Upper lobe of left lung (tissue), 4 donors: ENCODE measurements at regions not wholly inside any gene's neighbourhood (a gene's known extent, or its start where the extent isn't known, plus 50 kb on each side); places are given as distances from the start of the nearest gene placed in this dataset.

Experiments used
- EP300 ChIP-seq, 4 donors: sonication (generic); formaldehyde crosslinking; IDR thresholded peaks; one replicate each; pipeline ENCODE4 v1.5.1; 2017; ENCODE audit warnings: antibody characterized with exemption in 4 of 4, control low read depth in 2 of 4
- POLR2A ChIP-seq, 4 donors: fragments of 450-650 bp; IDR thresholded peaks; one replicate each; pipeline ENCODE4 v1.5.1; 2016 to 2017; ENCODE audit warnings: antibody characterized with exemption in 4 of 4, mild to moderate bottlenecking in 2 of 4
- POLR2AphosphoS5 ChIP-seq, 2 donors: sonication (generic); formaldehyde crosslinking; IDR thresholded peaks; one replicate each; pipeline ENCODE4 v1.5.1; 2017; ENCODE audit warnings: antibody characterized with exemption in 2 of 2
- TF ChIP-seq, protein P1 (sequence below), 6 experiments: fragments of 450-650 bp in 4 of 6; fragments of 200-600 bp in 2 of 6; sonication (generic) in 2 of 6; IDR thresholded peaks; one replicate each; pipeline ENCODE4 v1.5.1; 2016 to 2019; ENCODE audit warnings: antibody characterized with exemption in 6 of 6

DNA sequence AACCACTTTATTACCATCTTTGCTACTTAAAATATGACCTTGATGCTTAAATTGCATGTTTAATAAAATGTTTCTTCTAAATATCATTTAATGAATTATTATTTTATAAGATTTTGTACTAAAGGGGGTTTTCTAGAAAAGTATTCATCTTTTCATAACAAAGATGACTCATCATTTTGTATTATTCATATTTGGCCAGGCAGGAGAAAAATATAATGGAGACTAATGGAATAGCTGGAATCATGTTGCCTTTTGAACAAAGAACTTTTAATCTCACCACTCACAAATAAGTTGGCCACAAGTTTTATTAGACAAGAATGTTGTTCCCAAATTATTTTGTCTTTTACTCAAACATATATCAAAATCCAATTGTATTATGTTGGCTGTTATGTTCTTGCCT is 882.4 kb downstream of the DSC3 start:
- TF ChIP-seq POLR2A (IDR thresholded peaks at IDR 0.05) (no peak), EP300 (IDR thresholded peaks at IDR 0.05) (no peak), POLR2AphosphoS5 (IDR thresholded peaks at IDR 0.05) (no peak)
- TF ChIP-seq, protein P1, sequence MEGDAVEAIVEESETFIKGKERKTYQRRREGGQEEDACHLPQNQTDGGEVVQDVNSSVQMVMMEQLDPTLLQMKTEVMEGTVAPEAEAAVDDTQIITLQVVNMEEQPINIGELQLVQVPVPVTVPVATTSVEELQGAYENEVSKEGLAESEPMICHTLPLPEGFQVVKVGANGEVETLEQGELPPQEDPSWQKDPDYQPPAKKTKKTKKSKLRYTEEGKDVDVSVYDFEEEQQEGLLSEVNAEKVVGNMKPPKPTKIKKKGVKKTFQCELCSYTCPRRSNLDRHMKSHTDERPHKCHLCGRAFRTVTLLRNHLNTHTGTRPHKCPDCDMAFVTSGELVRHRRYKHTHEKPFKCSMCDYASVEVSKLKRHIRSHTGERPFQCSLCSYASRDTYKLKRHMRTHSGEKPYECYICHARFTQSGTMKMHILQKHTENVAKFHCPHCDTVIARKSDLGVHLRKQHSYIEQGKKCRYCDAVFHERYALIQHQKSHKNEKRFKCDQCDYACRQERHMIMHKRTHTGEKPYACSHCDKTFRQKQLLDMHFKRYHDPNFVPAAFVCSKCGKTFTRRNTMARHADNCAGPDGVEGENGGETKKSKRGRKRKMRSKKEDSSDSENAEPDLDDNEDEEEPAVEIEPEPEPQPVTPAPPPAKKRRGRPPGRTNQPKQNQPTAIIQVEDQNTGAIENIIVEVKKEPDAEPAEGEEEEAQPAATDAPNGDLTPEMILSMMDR (IDR thresholded peaks at IDR 0.05) = no peak
